Left lobe of liver (tissue), 2 donors: ENCODE measurements at regions not wholly inside any gene's neighbourhood (a gene's known extent, or its start where the extent isn't known, plus 50 kb on each side); places are given as distances from the start of the nearest gene placed in this dataset.

Experiments used
- ATAC-seq: fragments of 200-7000 bp; cut with Tn5 transposase; one replicate; pipeline ENCODE4 v1.9.1; 2020; ENCODE audit warnings: mild to moderate bottlenecking, moderate library complexity
- DNase-seq: peaks from one replicate; pipeline ENCODE4 v3.0.0-alpha.2; 2020; ENCODE audit warnings: low spot score
- donor health status: DM: no; HTN: no; CAD: no; lungs with moderate emphysema.
- donor health status: DM: no; HTN: yes; CAD: no.

- no peak for DNase-seq
- ATAC-seq = no peak
Observed at GRCh38 chr2:106705877-106706276, 180.1 kb downstream of the ST6GAL2 start.

DNA sequence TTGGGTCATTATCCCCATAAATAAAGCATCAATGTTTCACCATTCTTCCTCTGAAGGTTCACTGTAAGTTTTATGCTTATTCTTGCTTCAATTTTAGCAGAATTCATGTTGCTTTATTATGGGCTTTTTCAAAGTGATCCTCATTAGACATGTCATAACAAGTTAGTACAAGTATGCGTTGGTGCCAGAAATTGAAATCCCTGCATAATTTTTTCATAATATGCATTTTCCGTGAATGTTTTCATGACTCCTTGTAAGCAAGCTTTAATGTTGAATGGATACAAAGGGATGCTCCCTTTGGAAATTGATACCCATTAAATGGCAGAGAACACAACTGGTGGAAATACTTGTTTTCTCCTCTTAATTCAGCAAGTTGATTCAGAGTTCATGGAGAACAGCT is 179.7 kb downstream of the ST6GAL2 start:
- no peak for ATAC-seq
- DNase-seq = no peak

- ATAC-seq = no peak
- DNase-seq = no peak
Observed at GRCh38 chr2:106708209-106708608, 177.8 kb downstream of the ST6GAL2 start.

DNA sequence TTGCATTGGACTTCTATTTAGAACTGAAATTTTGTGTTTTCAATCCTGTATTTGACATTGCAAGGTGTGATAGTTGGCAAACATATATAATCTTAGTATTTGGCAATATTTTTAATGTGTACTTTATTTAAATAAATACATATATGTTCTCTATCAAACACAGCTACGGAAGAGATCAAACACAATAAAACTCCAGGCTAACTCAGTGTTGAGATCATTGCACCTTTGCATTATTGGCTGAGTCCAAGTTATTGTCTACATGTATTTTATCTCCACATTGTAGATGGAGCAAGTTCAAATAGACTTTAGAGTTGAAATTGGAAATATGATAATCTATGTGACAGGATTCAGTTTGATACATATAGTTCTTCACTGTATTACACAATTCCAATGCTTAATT is 176.7 kb downstream of the ST6GAL2 start:
- no peak for DNase-seq
- no peak for ATAC-seq

DNA sequence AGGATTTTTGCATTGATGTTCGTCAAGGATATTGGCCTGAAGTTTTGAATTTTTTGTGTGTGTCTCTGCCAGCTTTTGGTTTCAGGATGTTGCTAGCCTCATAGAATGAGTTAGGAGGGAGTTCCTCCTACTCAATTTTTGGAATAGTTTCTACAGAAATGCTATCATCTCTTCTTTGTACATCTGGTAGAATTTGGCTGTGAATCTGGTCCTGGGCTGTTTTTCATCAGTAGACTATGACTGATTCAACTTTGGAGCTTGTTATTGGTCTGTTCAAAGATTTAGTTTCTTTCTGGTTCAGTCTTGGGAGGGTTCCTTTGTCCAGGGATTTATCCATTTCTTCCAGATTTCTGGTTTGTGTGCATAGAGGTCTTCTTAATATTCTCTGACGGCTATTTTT is 166.7 kb downstream of the ST6GAL2 start:
- DNase-seq (no peak), ATAC-seq (no peak)

DNA sequence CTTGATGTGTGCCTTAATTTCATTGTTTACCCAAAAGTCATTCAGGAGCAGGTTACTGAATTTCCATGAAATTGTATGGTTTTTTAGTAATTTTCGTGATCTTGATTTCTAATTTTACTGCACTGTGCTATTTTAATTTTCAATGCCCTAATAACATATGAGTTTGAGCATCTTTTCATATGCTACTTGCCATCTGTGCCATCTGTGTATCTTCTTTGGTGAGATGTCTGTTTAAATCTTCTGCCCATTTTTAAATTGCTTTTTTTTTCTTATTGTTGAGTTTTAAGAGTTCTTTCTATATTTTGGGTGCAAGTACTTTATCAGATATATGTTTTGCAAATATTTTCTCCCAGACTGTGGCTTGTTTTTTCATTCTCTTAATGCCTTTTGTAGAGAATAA is 165.9 kb downstream of the ST6GAL2 start:
- DNase-seq (no peak), ATAC-seq (no peak)

- no peak for DNase-seq
- ATAC-seq = no peak
Observed at GRCh38 chr2:106724301-106724794, 161.6 kb downstream of the ST6GAL2 start.

DNA sequence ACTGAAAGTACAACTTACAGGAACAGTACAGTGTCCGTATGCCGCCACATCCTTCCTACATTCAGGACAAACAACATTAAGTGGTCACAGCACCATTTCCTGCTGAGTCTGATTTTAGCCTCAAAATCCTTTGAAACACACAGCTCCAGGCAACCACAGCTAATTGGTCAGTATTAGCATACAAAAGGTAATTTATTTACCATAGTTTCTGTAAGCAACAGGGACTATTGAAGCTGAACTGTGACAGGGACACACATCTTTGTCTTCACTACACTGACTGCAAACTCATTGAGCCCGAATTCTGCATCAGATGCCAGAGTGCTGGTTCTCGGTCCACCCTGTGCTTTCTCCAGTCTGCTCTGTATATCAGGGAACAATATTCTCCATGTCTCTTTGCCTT is 151.8 kb downstream of the ST6GAL2 start:
- DNase-seq (no peak), ATAC-seq (no peak)

- no peak for ATAC-seq
- no peak for DNase-seq
Observed at GRCh38 chr2:106735807-106736206, 150.2 kb downstream of the ST6GAL2 start.

DNA sequence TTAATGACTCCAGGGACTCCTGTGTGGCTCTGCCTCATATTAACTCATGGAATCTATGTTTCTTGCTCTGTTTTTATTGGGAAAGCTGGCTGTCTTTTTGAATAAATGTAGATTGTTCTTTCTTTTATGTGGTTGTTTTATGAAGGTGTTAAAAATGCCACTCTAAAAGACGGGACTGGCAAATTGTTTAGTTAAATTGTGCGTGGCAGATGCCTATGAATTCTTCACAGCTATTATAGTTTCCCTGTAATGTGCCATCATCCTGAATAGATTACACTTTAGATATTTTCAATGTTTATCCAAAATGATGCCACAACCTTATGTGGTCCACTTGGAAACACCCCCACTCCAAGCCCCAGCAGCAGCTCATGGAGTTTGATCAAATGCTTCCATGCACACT is 149.7 kb downstream of the ST6GAL2 start:
- no peak for ATAC-seq

GRCh38 chr2:106745468-106745867 is 140.5 kb downstream of the ST6GAL2 start:
- no peak for DNase-seq

More for the DNA sequence above, 149.7 kb downstream of the ST6GAL2 start:
- DNase-seq = no peak

GRCh38 chr2:106749823-106750222 is 136.1 kb downstream of the ST6GAL2 start:
- ATAC-seq = no peak
- DNase-seq = no peak

More at GRCh38 chr2:106745468-106745867, 140.5 kb downstream of the ST6GAL2 start:
- no peak for ATAC-seq
